ENCODE measurements at regions not wholly inside any gene's neighbourhood (a gene's known extent, or its start where the extent isn't known, plus 50 kb on each side); places are given as distances from the start of the nearest gene placed in this dataset.

DNA sequence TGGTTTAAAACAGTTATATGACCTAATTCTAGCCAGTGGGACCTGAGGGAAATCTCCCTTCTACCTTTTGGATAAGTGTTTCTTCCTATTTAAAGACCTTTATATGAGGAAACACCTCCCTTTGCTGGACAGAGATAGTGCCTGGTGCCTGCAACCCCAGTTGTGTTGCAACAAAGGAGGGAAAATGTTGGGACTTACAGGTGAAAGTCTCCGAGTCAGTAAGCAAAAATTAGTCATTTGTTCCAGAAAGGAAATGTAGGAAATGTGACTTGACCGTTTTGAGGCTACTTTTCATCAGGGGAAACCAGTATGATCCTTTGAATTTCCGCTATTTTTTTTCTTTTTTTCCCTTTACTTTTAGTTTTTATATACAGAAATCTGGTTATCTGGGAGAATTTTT is 165.5 kb downstream of the DKK1 start:
- TF ChIP-seq POLR2A (IDR thresholded peaks at IDR 0.05; ENCODE audit: low read depth, low read length), result no peak
- TF ChIP-seq, protein P1, sequence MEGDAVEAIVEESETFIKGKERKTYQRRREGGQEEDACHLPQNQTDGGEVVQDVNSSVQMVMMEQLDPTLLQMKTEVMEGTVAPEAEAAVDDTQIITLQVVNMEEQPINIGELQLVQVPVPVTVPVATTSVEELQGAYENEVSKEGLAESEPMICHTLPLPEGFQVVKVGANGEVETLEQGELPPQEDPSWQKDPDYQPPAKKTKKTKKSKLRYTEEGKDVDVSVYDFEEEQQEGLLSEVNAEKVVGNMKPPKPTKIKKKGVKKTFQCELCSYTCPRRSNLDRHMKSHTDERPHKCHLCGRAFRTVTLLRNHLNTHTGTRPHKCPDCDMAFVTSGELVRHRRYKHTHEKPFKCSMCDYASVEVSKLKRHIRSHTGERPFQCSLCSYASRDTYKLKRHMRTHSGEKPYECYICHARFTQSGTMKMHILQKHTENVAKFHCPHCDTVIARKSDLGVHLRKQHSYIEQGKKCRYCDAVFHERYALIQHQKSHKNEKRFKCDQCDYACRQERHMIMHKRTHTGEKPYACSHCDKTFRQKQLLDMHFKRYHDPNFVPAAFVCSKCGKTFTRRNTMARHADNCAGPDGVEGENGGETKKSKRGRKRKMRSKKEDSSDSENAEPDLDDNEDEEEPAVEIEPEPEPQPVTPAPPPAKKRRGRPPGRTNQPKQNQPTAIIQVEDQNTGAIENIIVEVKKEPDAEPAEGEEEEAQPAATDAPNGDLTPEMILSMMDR (IDR thresholded peaks at IDR 0.05; ENCODE audit: extremely low read depth in 1 of 2, insufficient read depth in 1 of 2, low read depth in 1 of 2, low read length in 2 of 2), result no peak
- no peak for TF ChIP-seq POLR2AphosphoS5 (IDR thresholded peaks at IDR 0.05; ENCODE audit: insufficient read depth, low read depth, low read length)
- TF ChIP-seq GATA2 (IDR thresholded peaks at IDR 0.05; ENCODE audit: insufficient read depth, insufficient read length, low read depth, low read length), result no peak
- TF ChIP-seq EZH2 (IDR thresholded peaks at IDR 0.05; ENCODE audit: borderline replicate concordance, low read depth, low read length, severe bottlenecking), result no peak
- TF ChIP-seq JUN (IDR thresholded peaks at IDR 0.05; ENCODE audit: borderline replicate concordance, insufficient read depth, insufficient read length, low read depth), result peak; percentile 55
- no peak for TF ChIP-seq MYC (IDR thresholded peaks at IDR 0.05; ENCODE audit: low read depth, low read length)
- TF ChIP-seq FOS (IDR thresholded peaks at IDR 0.05; ENCODE audit: borderline replicate concordance, insufficient read depth, low read length), result peak; percentile 78
